ENCODE measurements at regions not wholly inside any gene's neighbourhood (a gene's known extent, or its start where the extent isn't known, plus 50 kb on each side); places are given as distances from the start of the nearest gene placed in this dataset.

DNA sequence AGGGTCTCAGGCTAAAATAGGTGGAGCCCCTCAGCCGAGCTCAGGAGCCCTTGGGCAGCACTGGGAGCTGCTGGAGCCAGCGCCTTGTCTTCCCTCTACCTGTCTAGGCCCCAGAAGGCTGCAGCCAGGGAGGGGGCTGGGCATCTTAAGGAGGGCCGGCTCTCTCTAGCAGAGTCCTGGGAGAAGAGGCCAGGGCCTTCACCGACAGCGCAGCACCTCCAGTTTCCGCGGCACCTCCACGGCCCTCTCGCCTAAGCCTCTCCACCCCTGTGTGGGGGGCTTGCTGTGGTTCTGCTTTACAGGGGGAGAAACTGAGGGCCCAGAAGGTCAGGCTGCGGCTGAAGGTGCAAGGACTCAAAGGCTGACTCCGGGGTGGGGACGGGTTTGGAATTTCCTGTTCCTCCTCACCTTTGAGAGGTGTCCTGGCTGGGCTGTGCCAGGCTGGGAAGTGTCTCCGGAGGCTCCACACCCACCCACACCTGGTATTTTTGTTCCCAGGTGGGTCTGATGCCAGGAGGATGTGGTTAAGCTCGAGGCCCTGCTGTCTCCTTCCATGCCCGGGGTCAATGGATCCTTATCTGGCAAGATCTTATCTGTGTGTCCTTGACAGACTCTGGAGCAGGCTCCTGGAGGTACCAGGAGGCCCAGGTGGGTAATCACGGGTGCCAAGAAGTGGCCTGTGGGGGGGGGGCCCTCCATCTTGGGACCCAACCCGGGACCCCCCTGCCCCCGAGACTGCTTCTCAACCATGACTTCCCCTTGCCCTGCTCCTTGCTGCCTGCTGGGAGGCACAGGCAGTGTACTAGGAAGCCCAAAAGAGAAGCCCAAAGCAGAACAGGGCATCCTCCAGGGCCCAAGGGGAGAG is 95.3 kb upstream of the FGF3 start:
- CTCF ChIA-PET (ENCODE audit: partially characterized antibody): interaction anchor here (0.6 to 10.8 kb wide), 42 partner anchors 9 to 318 kb away, joined by 3 to 173 read pairs (median 4); no protein-coding TSS in a partner anchor
- no peak overlapping the region for H3K9ac ChIP-seq (replicated peaks in 1 of 4; ENCODE audit: extremely low read depth in 1 of 4, low read depth in 3 of 4, low read length in 3 of 4)
- DNase-seq (ENCODE audit: low read depth in 1 of 2, low spot score in 2 of 2): no peak
- TF ChIP-seq POLR2AphosphoS5 (IDR thresholded peaks at IDR 0.05; ENCODE audit: low read depth, low read length) (no peak), CBX5 (IDR thresholded peaks at IDR 0.05; ENCODE audit: low read depth, low read length) (no peak), TAF7 (optimal IDR thresholded peaks at IDR 0.05; ENCODE audit: borderline replicate concordance, low read depth, low read length) (no peak), KDM1A (IDR thresholded peaks at IDR 0.05; ENCODE audit: borderline replicate concordance, low read length) (no peak), POLR2A (IDR thresholded peaks at IDR 0.05; ENCODE audit: control extremely low read depth in 1 of 2, low read depth in 2 of 2, low read length in 2 of 2) (no peak), BRCA1 (IDR thresholded peaks at IDR 0.05; ENCODE audit: low read depth, low read length) (no peak)
- TF ChIP-seq, protein P1, sequence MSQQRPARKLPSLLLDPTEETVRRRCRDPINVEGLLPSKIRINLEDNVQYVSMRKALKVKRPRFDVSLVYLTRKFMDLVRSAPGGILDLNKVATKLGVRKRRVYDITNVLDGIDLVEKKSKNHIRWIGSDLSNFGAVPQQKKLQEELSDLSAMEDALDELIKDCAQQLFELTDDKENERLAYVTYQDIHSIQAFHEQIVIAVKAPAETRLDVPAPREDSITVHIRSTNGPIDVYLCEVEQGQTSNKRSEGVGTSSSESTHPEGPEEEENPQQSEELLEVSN (IDR thresholded peaks at IDR 0.05): no peak
- TF ChIP-seq, protein P2, sequence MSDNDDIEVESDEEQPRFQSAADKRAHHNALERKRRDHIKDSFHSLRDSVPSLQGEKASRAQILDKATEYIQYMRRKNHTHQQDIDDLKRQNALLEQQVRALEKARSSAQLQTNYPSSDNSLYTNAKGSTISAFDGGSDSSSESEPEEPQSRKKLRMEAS (IDR thresholded peaks at IDR 0.05): no peak
- TF ChIP-seq, protein P3, sequence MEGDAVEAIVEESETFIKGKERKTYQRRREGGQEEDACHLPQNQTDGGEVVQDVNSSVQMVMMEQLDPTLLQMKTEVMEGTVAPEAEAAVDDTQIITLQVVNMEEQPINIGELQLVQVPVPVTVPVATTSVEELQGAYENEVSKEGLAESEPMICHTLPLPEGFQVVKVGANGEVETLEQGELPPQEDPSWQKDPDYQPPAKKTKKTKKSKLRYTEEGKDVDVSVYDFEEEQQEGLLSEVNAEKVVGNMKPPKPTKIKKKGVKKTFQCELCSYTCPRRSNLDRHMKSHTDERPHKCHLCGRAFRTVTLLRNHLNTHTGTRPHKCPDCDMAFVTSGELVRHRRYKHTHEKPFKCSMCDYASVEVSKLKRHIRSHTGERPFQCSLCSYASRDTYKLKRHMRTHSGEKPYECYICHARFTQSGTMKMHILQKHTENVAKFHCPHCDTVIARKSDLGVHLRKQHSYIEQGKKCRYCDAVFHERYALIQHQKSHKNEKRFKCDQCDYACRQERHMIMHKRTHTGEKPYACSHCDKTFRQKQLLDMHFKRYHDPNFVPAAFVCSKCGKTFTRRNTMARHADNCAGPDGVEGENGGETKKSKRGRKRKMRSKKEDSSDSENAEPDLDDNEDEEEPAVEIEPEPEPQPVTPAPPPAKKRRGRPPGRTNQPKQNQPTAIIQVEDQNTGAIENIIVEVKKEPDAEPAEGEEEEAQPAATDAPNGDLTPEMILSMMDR (IDR thresholded peaks at IDR 0.05; ENCODE audit: control extremely low read depth in 1 of 3, insufficient read depth in 1 of 3, low read depth in 1 of 3, low read length in 3 of 3): no peak

More for the DNA sequence above, 95.3 kb upstream of the FGF3 start:
- Histone ChIP-seq H3K27ac (ENCODE audit: low read depth, low read length) (no peak overlapping the region), H4K91ac (replicated peaks; ENCODE audit: insufficient read length, low read length) (no peak overlapping the region), H3K4me2 (ENCODE audit: insufficient read depth in 1 of 2, low read depth in 2 of 2, low read length in 2 of 2) (no peak overlapping the region), H2AK5ac (ENCODE audit: low read depth, low read length) (no peak overlapping the region), H4K5ac (ENCODE audit: insufficient read length, low read depth, low read length) (no peak overlapping the region), H3K9me3 (ENCODE audit: insufficient read depth in 2 of 2, low read depth in 1 of 2, low read length in 1 of 2) (no peaks in the 10 kb centered on the region), H3K79me2 (ENCODE audit: control insufficient read depth in 1 of 2, insufficient read depth in 2 of 2, low read length in 2 of 2) (no peaks in the 10 kb centered on the region), H3K18ac (ENCODE audit: extremely low read depth, low read length) (no peak overlapping the region), H3K4ac (replicated peaks; ENCODE audit: insufficient read length, low read depth, low read length) (no peak overlapping the region), H3K4me3 (ENCODE audit: extremely low read depth in 1 of 4, insufficient read depth in 2 of 4, low read depth in 3 of 4, low read length in 4 of 4) (no peak overlapping the region), H2BK120ac (replicated peaks; ENCODE audit: low read depth, low read length) (no peak overlapping the region), H3K14ac (ENCODE audit: insufficient read length) (no peak overlapping the region), H2AFZ (ENCODE audit: low read length) (no peak overlapping the region), H3K79me1 (ENCODE audit: low read depth, low read length) (no peaks in the 10 kb centered on the region), H2BK20ac (ENCODE audit: low read length) (no peak overlapping the region), H3K23me2 (ENCODE audit: low read depth, low read length) (no peaks in the 10 kb centered on the region), H4K20me1 (replicated peaks in 1 of 2; ENCODE audit: control insufficient read depth in 1 of 2, insufficient read depth in 2 of 2, low read length in 2 of 2) (peaks cover 0 to 3% of the 10 kb centered on the region in 2 experiments), H3K27me3 (replicated peaks in 1 of 4; ENCODE audit: control insufficient read depth in 3 of 4, extremely low read depth in 1 of 4, insufficient read depth in 3 of 4, low read length in 3 of 4) (peaks cover 1 to 19% (median 10%) of the 10 kb centered on the region in 4 experiments; a peak in 6 of 7 replicates), H3K36me3 (ENCODE audit: control insufficient read depth in 2 of 4, insufficient read depth in 4 of 4, low read length in 3 of 4) (no peaks in the 10 kb centered on the region), H2BK15ac (ENCODE audit: low read length) (peak overlapping the region; percentile 97; the same call in 1 of the 2 replicates), H3K23ac (ENCODE audit: insufficient read length) (no peak overlapping the region), H2BK5ac (ENCODE audit: low read depth, low read length) (no peak overlapping the region), H3K56ac (replicated peaks; ENCODE audit: insufficient read length, low read depth, low read length) (no peak overlapping the region), H2BK12ac (ENCODE audit: low read depth, low read length) (peak overlapping the region; percentile 68; the same call in 1 of the 2 replicates), H4K8ac (ENCODE audit: extremely low read depth, insufficient read depth, low read length) (no peak overlapping the region), H3K4me1 (replicated peaks in 1 of 4; ENCODE audit: control insufficient read depth in 3 of 4, insufficient read depth in 4 of 4, low read length in 3 of 4) (peaks cover 0 to 5% (median 0%) of the 10 kb centered on the region in 4 experiments; a peak in 4 of 7 replicates)
- POLR2A ChIA-PET (ENCODE audit: partially characterized antibody): interaction anchor here (1.0 kb wide), 1 partner anchor 25 kb away, joined by 3 read pairs; no protein-coding TSS in a partner anchor
- WGBS, 2 experiments (ENCODE audit: extremely low coverage in 1 of 2, insufficient coverage in 1 of 2, insufficient read length in 1 of 2, insufficient replicate concordance in 2 of 2, low coverage in 1 of 2, low lambda C conversion rate in 2 of 2, missing lambda C conversion rate in 1 of 2): 87% methylated on average over 15 of the region's 18 CpGs; no CpG with 5 or more reads in 1 of the 2 experiments
- FAIRE-seq: no peak
